H1 (cell line): ENCODE measurements at regions not wholly inside any gene's neighbourhood (a gene's known extent, or its start where the extent isn't known, plus 50 kb on each side); places are given as distances from the start of the nearest gene placed in this dataset.

Source experiments
- CTCF ChIA-PET: fragments of 300-600 bp; sonication (Branson Sonifier 250); formaldehyde crosslinking; loops from one replicate; lab custom pipeline; 2021; ENCODE audit not compliant: partially characterized antibody; lab: Charles Lee
- POLR2A ChIA-PET: fragments of 300-600 bp; sonication (Branson Sonifier 250); formaldehyde crosslinking; loops from one replicate; lab custom pipeline; 2021; ENCODE audit warnings: inconsistent platforms; ENCODE audit not compliant: partially characterized antibody; lab: Charles Lee
- DNase-seq, 2 experiments: peaks; one replicate each; pipeline versions ENCODE4 v3.0.0 to v3.0.0-alpha.2; 2010 to 2022; ENCODE audit warnings: low spot score in 2 of 2, low read depth in 1 of 2, mixed read lengths in 1 of 2
- FAIRE-seq: peaks from 2 replicates; lab custom pipeline; 2011; peaks lifted over from hg19 to GRCh38; lab: Jason Lieb, UNC
- H2AFZ ChIP-seq: 2 replicates; pipeline ENCODE4 v1.8.1; 2012; ENCODE audit warnings: low read length, inconsistent platforms
- H2AK5ac ChIP-seq: 2 replicates; pipeline ENCODE4 v1.6.1; 2013; ENCODE audit warnings: low read depth, low read length
- H2BK120ac ChIP-seq: replicated peaks from 2 replicates; pipeline ENCODE3; 2013; ENCODE audit warnings: low read depth, low read length, inconsistent platforms
- H2BK12ac ChIP-seq: 2 replicates; pipeline ENCODE4 v1.6.1; 2013; ENCODE audit warnings: low read depth, low read length
- H2BK15ac ChIP-seq: 2 replicates; pipeline ENCODE4 v1.6.1; 2013; ENCODE audit warnings: low read length
- H2BK20ac ChIP-seq: 2 replicates; pipeline ENCODE4 v1.6.1; 2013; ENCODE audit warnings: low read length
- H2BK5ac ChIP-seq: 2 replicates; pipeline ENCODE4 v1.6.1; 2013; ENCODE audit warnings: low read depth, low read length
- H3K14ac ChIP-seq: 2 replicates; pipeline ENCODE4 v1.6.1; 2013; ENCODE audit warnings: inconsistent platforms; ENCODE audit not compliant: insufficient read length
- H3K18ac ChIP-seq: 2 replicates; pipeline ENCODE4 v1.6.1; 2013; ENCODE audit warnings: low read length; ENCODE audit errors: extremely low read depth
- H3K23ac ChIP-seq: 2 replicates; pipeline ENCODE4 v1.6.1; 2013; ENCODE audit warnings: inconsistent platforms; ENCODE audit not compliant: insufficient read length
- H3K23me2 ChIP-seq: 2 replicates; pipeline ENCODE4 v1.6.1; 2013; ENCODE audit warnings: low read depth, low read length
- H3K27ac ChIP-seq: 2 replicates; pipeline ENCODE4 v1.6.1; 2011; ENCODE audit warnings: low read depth, low read length, inconsistent platforms
- H3K27me3 ChIP-seq, 4 experiments: replicated peaks in 1 of 4; 1 replicate in 1 of 4; 2 replicates in 3 of 4; pipeline versions ENCODE4 v1.6.1 to v1.8.1; 2011 to 2013; ENCODE audit warnings: low read length in 3 of 4, mild to moderate bottlenecking in 3 of 4, inconsistent platforms in 2 of 4, mixed read lengths in 2 of 4, moderate library complexity in 1 of 4; ENCODE audit not compliant: control insufficient read depth in 3 of 4, insufficient read depth in 3 of 4; ENCODE audit errors: extremely low read depth in 1 of 4
- H3K36me3 ChIP-seq, 4 experiments: 2 replicates each; pipeline versions ENCODE4 v1.6.1 to v1.8.1; 2011 to 2013; ENCODE audit warnings: mild to moderate bottlenecking in 4 of 4, low read length in 3 of 4, moderate library complexity in 2 of 4, control low read depth in 1 of 4, inconsistent platforms in 1 of 4; ENCODE audit not compliant: insufficient read depth in 4 of 4, control insufficient read depth in 2 of 4
- H3K4ac ChIP-seq: replicated peaks from 2 replicates; pipeline ENCODE3; 2013; ENCODE audit warnings: low read length, low read depth, mixed read lengths, inconsistent platforms; ENCODE audit not compliant: insufficient read length
- H3K4me1 ChIP-seq, 4 experiments: replicated peaks in 1 of 4; 1 replicate in 1 of 4; 2 replicates in 3 of 4; pipeline versions ENCODE4 v1.6.1 to v1.8.1; 2011 to 2013; ENCODE audit warnings: low read length in 3 of 4, inconsistent platforms in 2 of 4, mixed read lengths in 1 of 4; ENCODE audit not compliant: insufficient read depth in 4 of 4, control insufficient read depth in 3 of 4
- H3K4me2 ChIP-seq, 2 experiments: 2 replicates each; pipeline versions ENCODE4 v1.6.1 to v1.8.1; 2011 to 2013; ENCODE audit warnings: low read depth in 2 of 2, low read length in 2 of 2, control low read depth in 1 of 2, inconsistent platforms in 1 of 2, mild to moderate bottlenecking in 1 of 2; ENCODE audit not compliant: insufficient read depth in 1 of 2
- H3K4me3 ChIP-seq, 4 experiments: fragments of 200-600, 300-600 bp in 1 of 4; sonication (generic), shearing (Covaris generic), sonication (Bioruptor Twin) in 1 of 4; 2 replicates each; pipeline versions ENCODE4 v1.5.1 to v1.8.1; 2011 to 2016; ENCODE audit warnings: low read length in 4 of 4, low read depth in 3 of 4, control low read depth in 2 of 4, inconsistent platforms in 2 of 4, mild to moderate bottlenecking in 2 of 4, mixed read lengths in 1 of 4, moderate library complexity in 1 of 4; ENCODE audit not compliant: insufficient read depth in 2 of 4; ENCODE audit errors: extremely low read depth in 1 of 4
- H3K56ac ChIP-seq: replicated peaks from 2 replicates; pipeline ENCODE3; 2013; ENCODE audit warnings: low read depth, mild to moderate bottlenecking, mixed read lengths, low read length, inconsistent platforms; ENCODE audit not compliant: insufficient read length
- H3K79me1 ChIP-seq: 2 replicates; pipeline ENCODE4 v1.6.1; 2013; ENCODE audit warnings: low read depth, low read length, control low read depth
- H3K79me2 ChIP-seq, 2 experiments: 2 replicates each; pipeline versions ENCODE4 v1.6.1 to v1.8.1; 2012 to 2013; ENCODE audit warnings: low read length in 2 of 2, mild to moderate bottlenecking in 2 of 2, inconsistent platforms in 1 of 2; ENCODE audit not compliant: insufficient read depth in 2 of 2, control insufficient read depth in 1 of 2
- H3K9ac ChIP-seq, 4 experiments: replicated peaks in 1 of 4; 1 replicate in 1 of 4; 2 replicates in 3 of 4; pipeline versions ENCODE4 v1.6.1 to v1.8.1; 2011 to 2013; ENCODE audit warnings: low read depth in 3 of 4, low read length in 3 of 4, control low read depth in 2 of 4, mild to moderate bottlenecking in 2 of 4, moderate library complexity in 2 of 4, inconsistent platforms in 1 of 4; ENCODE audit errors: extremely low read depth in 1 of 4
- H3K9me3 ChIP-seq, 2 experiments: 2 replicates each; pipeline versions ENCODE4 v1.6.1 to v1.8.1; 2012 to 2013; ENCODE audit warnings: mild to moderate bottlenecking in 2 of 2, moderate library complexity in 2 of 2, control low read depth in 1 of 2, inconsistent platforms in 1 of 2, low read depth in 1 of 2, low read length in 1 of 2, mixed read lengths in 1 of 2; ENCODE audit not compliant: insufficient read depth in 2 of 2
- H4K20me1 ChIP-seq, 2 experiments: replicated peaks in 1 of 2; 2 replicates each; pipeline versions ENCODE3 to v1.8.1; 2011 to 2013; ENCODE audit warnings: inconsistent platforms in 2 of 2, low read length in 2 of 2, mild to moderate bottlenecking in 1 of 2; ENCODE audit not compliant: insufficient read depth in 2 of 2, control insufficient read depth in 1 of 2
- H4K5ac ChIP-seq: 2 replicates; pipeline ENCODE4 v1.6.1; 2013; ENCODE audit warnings: low read length, low read depth, mixed read lengths, inconsistent platforms; ENCODE audit not compliant: insufficient read length
- H4K8ac ChIP-seq: 2 replicates; pipeline ENCODE4 v1.8.0; 2013; ENCODE audit warnings: mild to moderate bottlenecking, moderate library complexity, low read length, inconsistent platforms; ENCODE audit not compliant: insufficient read depth; ENCODE audit errors: extremely low read depth
- H4K91ac ChIP-seq: replicated peaks from 2 replicates; pipeline ENCODE3; 2013; ENCODE audit warnings: low read length, mixed read lengths, inconsistent platforms; ENCODE audit not compliant: insufficient read length
- CBX5 ChIP-seq: fragments of 300-800, 300-1000 bp; sonication (generic); IDR thresholded peaks from 2 replicates; pipeline ENCODE4 v1.7.1; 2016; ENCODE audit warnings: antibody characterized with exemption, low read length, low read depth
- GABPA ChIP-seq: IDR thresholded peaks from 2 replicates; pipeline ENCODE4 v1.6.1; 2011; ENCODE audit warnings: mild to moderate bottlenecking, low read length, moderate library complexity, borderline replicate concordance; ENCODE audit not compliant: insufficient read depth
- HDAC2 ChIP-seq, 2 experiments: fragments of 300-600 bp in 1 of 2; sonication (generic) in 1 of 2; IDR thresholded peaks; 2 replicates each; pipeline ENCODE4 v1.6.1; 2011 to 2012; ENCODE audit warnings: low read depth in 2 of 2, low read length in 2 of 2, mild to moderate bottlenecking in 2 of 2, moderate library complexity in 2 of 2, borderline replicate concordance in 1 of 2, inconsistent platforms in 1 of 2
- JUND ChIP-seq: IDR thresholded peaks from 2 replicates; pipeline ENCODE4 v1.6.1; 2011; ENCODE audit warnings: mild to moderate bottlenecking, improper control_type of control experiment, low read length
- RAD21 ChIP-seq, 2 experiments: IDR thresholded peaks in 1 of 2; conservative IDR thresholded peaks in 1 of 2; 2 replicates each; pipeline ENCODE4 v1.6.1; 2011; ENCODE audit warnings: low read depth in 2 of 2, low read length in 2 of 2, improper control_type of control experiment in 1 of 2, inconsistent platforms in 1 of 2, mild to moderate bottlenecking in 1 of 2, moderate library complexity in 1 of 2
- RNF2 ChIP-seq: fragments of 200-900, 300-1000 bp; sonication (generic); IDR thresholded peaks from 2 replicates; pipeline ENCODE4 v1.7.1; 2016; ENCODE audit warnings: borderline replicate concordance, low read depth, mild to moderate bottlenecking, antibody characterized with exemption, low read length; ENCODE audit not compliant: poor library complexity, severe bottlenecking; ENCODE audit errors: missing control alignments
- SIX5 ChIP-seq: IDR thresholded peaks from 2 replicates; pipeline ENCODE4 v1.6.1; 2011; ENCODE audit warnings: mild to moderate bottlenecking, low read depth, low read length
- SP4 ChIP-seq: IDR thresholded peaks from 2 replicates; pipeline ENCODE4 v1.6.1; 2012; ENCODE audit warnings: low read length, inconsistent platforms
- ZNF274 ChIP-seq: IDR thresholded peaks from 2 replicates; pipeline ENCODE4 v1.7.0; 2012; ENCODE audit warnings: low read length, borderline replicate concordance; ENCODE audit errors: extremely low read depth
- WGBS, 2 experiments: shearing (Covaris generic) in 1 of 2; methylation state at CpG; one replicate each; pipeline versions ENCODE4 v1.1.6 to v1.1.7; 2013 to 2015; ENCODE audit warnings: low lambda C conversion rate in 2 of 2, mixed read lengths in 2 of 2, inconsistent platforms in 1 of 2, low coverage in 1 of 2, missing lambda C conversion rate in 1 of 2; ENCODE audit not compliant: insufficient replicate concordance in 2 of 2, insufficient coverage in 1 of 2, insufficient read length in 1 of 2; ENCODE audit errors: extremely low coverage in 1 of 2, missing lambda C conversion rate in 1 of 2; 5-methylcytosine and 5-hydroxymethylcytosine counted together
- TF ChIP-seq, protein P1 (sequence below): IDR thresholded peaks from 2 replicates; pipeline ENCODE4 v1.6.1; 2011; ENCODE audit warnings: low read length, improper control_type of control experiment

DNA sequence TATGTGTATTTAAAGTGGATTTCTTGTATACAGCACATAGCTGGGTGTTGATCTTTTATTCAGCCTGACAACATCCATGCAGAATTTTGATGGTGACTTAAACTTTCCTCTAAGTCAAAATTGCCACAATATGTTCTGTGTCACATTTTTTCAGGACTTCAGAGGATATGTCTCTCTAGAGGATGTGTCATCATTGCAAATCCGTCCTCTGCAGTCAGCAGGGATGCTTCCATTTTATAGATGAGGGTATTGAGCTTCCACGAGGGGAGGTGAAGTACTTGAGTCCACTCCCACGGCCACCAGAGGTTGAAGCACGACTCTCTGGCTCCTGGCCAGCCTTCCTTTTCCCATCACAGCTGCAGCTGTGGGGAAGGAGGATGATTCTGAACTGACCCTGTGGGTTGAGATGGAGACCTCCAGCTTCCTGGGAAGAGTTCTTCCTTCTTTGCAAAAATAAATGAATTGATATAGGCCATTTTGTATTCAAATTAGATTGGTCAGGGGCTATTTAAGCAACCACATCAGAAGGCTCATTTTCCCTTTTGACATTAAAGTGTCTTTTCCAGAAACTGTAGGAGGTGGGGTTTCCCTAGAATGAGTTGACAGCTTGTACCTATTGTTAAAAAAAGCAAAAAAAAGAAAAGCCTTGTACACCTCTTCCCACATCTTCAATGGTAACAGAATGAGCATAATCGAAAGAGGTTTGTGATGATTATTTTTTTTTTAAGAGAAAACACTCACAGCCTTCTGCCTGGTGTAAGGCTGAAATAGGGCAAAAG is 55.2 kb upstream of the MYEOV start:
- FAIRE-seq, result no peak
- POLR2A ChIA-PET, result no interaction called here
- WGBS, 2 experiments, result 82% methylated on average over 5 of the region's 5 CpGs; no CpG with 5 or more reads in 1 of the 2 experiments
- no peaks in the 10 kb centered on the region for H3K27me3 ChIP-seq
- no peak overlapping the region for H3K4me2 ChIP-seq
- H2BK120ac ChIP-seq, result no peak overlapping the region
- no peak overlapping the region for H3K4me3 ChIP-seq
- no peaks in the 10 kb centered on the region for H3K4me1 ChIP-seq
- no peak overlapping the region for H3K9ac ChIP-seq
- H4K20me1 ChIP-seq, result no peaks in the 10 kb centered on the region
- H4K5ac ChIP-seq, result no peak overlapping the region
- H3K14ac ChIP-seq, result no peak overlapping the region
- no peak for DNase-seq
- no peak overlapping the region for H2BK12ac ChIP-seq
- H3K79me2 ChIP-seq, result no peaks in the 10 kb centered on the region
- no peak overlapping the region for H3K56ac ChIP-seq
- no peak overlapping the region for H3K18ac ChIP-seq
- H3K4ac ChIP-seq, result no peak overlapping the region
- no peak overlapping the region for H4K91ac ChIP-seq
- H2AFZ ChIP-seq, result no peak overlapping the region
- H2AK5ac ChIP-seq, result no peak overlapping the region
- H3K9me3 ChIP-seq, result no peaks in the 10 kb centered on the region; a peak in 2 of 4 replicates
- no peak overlapping the region for H2BK5ac ChIP-seq
- no peak overlapping the region for H2BK15ac ChIP-seq
- no peaks in the 10 kb centered on the region for H3K36me3 ChIP-seq
- H3K23ac ChIP-seq, result no peak overlapping the region
- no peak overlapping the region for H2BK20ac ChIP-seq
- H3K79me1 ChIP-seq, result no peaks in the 10 kb centered on the region
- H4K8ac ChIP-seq, result no peak overlapping the region
- H3K27ac ChIP-seq, result no peak overlapping the region
- CTCF ChIA-PET, result interaction anchor here (0.6 to 4.2 kb wide), 4 partner anchors 9 to 542 kb away, joined by 3 to 39 read pairs (median 11); no protein-coding TSS in a partner anchor
- peaks cover 4% of the 10 kb centered on the region; the same call in 1 of the 2 replicates for H3K23me2 ChIP-seq
- TF ChIP-seq JUND (no peak), RAD21 (IDR thresholded peaks at IDR 0.05 in 1 of 2, conservative IDR thresholded peaks at IDR 0.05 in 1 of 2; ENCODE audit: low read depth in 2 of 2, low read length in 2 of 2) (no peak), GABPA (no peak), RNF2 (no peak), SIX5 (no peak), CBX5 (no peak), HDAC2 (IDR thresholded peaks at IDR 0.05; ENCODE audit: borderline replicate concordance in 1 of 2, low read depth in 2 of 2, low read length in 2 of 2) (no peak), ZNF274 (no peak), SP4 (no peak)
- TF ChIP-seq, protein P1, sequence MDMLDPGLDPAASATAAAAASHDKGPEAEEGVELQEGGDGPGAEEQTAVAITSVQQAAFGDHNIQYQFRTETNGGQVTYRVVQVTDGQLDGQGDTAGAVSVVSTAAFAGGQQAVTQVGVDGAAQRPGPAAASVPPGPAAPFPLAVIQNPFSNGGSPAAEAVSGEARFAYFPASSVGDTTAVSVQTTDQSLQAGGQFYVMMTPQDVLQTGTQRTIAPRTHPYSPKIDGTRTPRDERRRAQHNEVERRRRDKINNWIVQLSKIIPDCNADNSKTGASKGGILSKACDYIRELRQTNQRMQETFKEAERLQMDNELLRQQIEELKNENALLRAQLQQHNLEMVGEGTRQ, result no peak
